ENCODE measurements at regions not wholly inside any gene's neighbourhood (a gene's known extent, or its start where the extent isn't known, plus 50 kb on each side); places are given as distances from the start of the nearest gene placed in this dataset.

GRCh38 chr21:41674402-41674801 is 92.5 kb downstream of the RIPK4 start:
- H3K27ac ChIP-seq, result no peak overlapping the region
- H3K79me2 ChIP-seq (ENCODE audit: low read depth), result no peaks in the 10 kb centered on the region
- TF ChIP-seq CTCF (IDR thresholded peaks at IDR 0.05) (no peak), EZH2 (IDR thresholded peaks at IDR 0.05) (no peak), EZH2phosphoT487 (IDR thresholded peaks at IDR 0.05) (no peak)
- no peak overlapping the region for H3K27ac Mint-ChIP-seq
- H3K9ac ChIP-seq, result no peak overlapping the region
- peaks cover 9% of the 10 kb centered on the region for H3F3A ChIP-seq (ENCODE audit: low read depth)
- H3K9me3 ChIP-seq (ENCODE audit: low read depth), result no peaks in the 10 kb centered on the region
- H3K4me1 ChIP-seq, result peaks cover 6% of the 10 kb centered on the region
- peaks cover 9% of the 10 kb centered on the region for H3K9me3 Mint-ChIP-seq
- no peaks in the 10 kb centered on the region for H3K36me3 Mint-ChIP-seq
- no peaks in the 10 kb centered on the region for H3K27me3 ChIP-seq
- no peaks in the 10 kb centered on the region for H4K20me1 ChIP-seq (ENCODE audit: low read depth)
- H3K27me3 Mint-ChIP-seq (ENCODE audit: insufficient read depth, low read depth), result peaks cover 11% of the 10 kb centered on the region
- no peak for DNase-seq (ENCODE audit: low spot score)
- no peaks in the 10 kb centered on the region for H3K36me3 ChIP-seq
- H3K4me2 ChIP-seq, result no peak overlapping the region
- H3K4me3 ChIP-seq, result no peak overlapping the region
- H3K4me3 Mint-ChIP-seq, result no peak overlapping the region
- peak overlapping the region; percentile 4 for H2AFZ ChIP-seq (replicated peaks)
- peaks cover 28% of the 10 kb centered on the region for H3K4me1 Mint-ChIP-seq

GRCh38 chr21:41673596-41674335 is 93.1 kb downstream of the RIPK4 start:
- Histone ChIP-seq H3K36me3 (no peaks in the 10 kb centered on the region), H2AFZ (replicated peaks) (peak overlapping the region; percentile 4), H4K20me1 (ENCODE audit: low read depth) (no peaks in the 10 kb centered on the region), H3K4me2 (no peak overlapping the region), H3K27me3 (no peaks in the 10 kb centered on the region), H3K4me1 (peaks cover 5% of the 10 kb centered on the region), H3K9ac (no peak overlapping the region), H3K27ac (no peak overlapping the region), H3K79me2 (ENCODE audit: low read depth) (no peaks in the 10 kb centered on the region), H3F3A (ENCODE audit: low read depth) (peaks cover 8% of the 10 kb centered on the region), H3K9me3 (ENCODE audit: low read depth) (no peaks in the 10 kb centered on the region), H3K4me3 (no peak overlapping the region)
- DNase-seq (ENCODE audit: low spot score), result no peak
- Mint-ChIP-seq H3K9me3 (peaks cover 9% of the 10 kb centered on the region), H3K27me3 (ENCODE audit: insufficient read depth, low read depth) (peaks cover 11% of the 10 kb centered on the region), H3K4me3 (no peak overlapping the region), H3K4me1 (peaks cover 21% of the 10 kb centered on the region), H3K36me3 (no peaks in the 10 kb centered on the region), H3K27ac (no peak overlapping the region)
- TF ChIP-seq EZH2phosphoT487 (IDR thresholded peaks at IDR 0.05), result no peak
- TF ChIP-seq EZH2 (IDR thresholded peaks at IDR 0.05), result no peak
- TF ChIP-seq CTCF (IDR thresholded peaks at IDR 0.05), result no peak

- Mint-ChIP-seq H3K27me3 (ENCODE audit: insufficient read depth, low read depth) (peaks cover 11% of the 10 kb centered on the region), H3K9me3 (peaks cover 9% of the 10 kb centered on the region), H3K27ac (no peak overlapping the region), H3K4me3 (no peak overlapping the region), H3K36me3 (no peaks in the 10 kb centered on the region), H3K4me1 (peaks cover 16% of the 10 kb centered on the region)
- H3K4me1 ChIP-seq, result no peaks in the 10 kb centered on the region
- no peaks in the 10 kb centered on the region for H4K20me1 ChIP-seq (ENCODE audit: low read depth)
- no peak overlapping the region for H3K27ac ChIP-seq
- TF ChIP-seq CTCF (IDR thresholded peaks at IDR 0.05), result no peak
- TF ChIP-seq EZH2 (IDR thresholded peaks at IDR 0.05), result no peak
- no peak for TF ChIP-seq EZH2phosphoT487 (IDR thresholded peaks at IDR 0.05)
- H3K9me3 ChIP-seq (ENCODE audit: low read depth), result no peaks in the 10 kb centered on the region
- no peak overlapping the region for H3K4me3 ChIP-seq
- H3K9ac ChIP-seq, result no peak overlapping the region
- H2AFZ ChIP-seq (replicated peaks), result no peak overlapping the region
- H3K79me2 ChIP-seq (ENCODE audit: low read depth), result no peaks in the 10 kb centered on the region
- H3F3A ChIP-seq (ENCODE audit: low read depth), result peaks cover under 1% of the 10 kb centered on the region
- H3K4me2 ChIP-seq, result no peak overlapping the region
- H3K27me3 ChIP-seq, result no peaks in the 10 kb centered on the region
- DNase-seq (ENCODE audit: low spot score), result no peak
- H3K36me3 ChIP-seq, result no peaks in the 10 kb centered on the region
These were observed 93.8 kb downstream of the RIPK4 start for GRCh38 chr21:41673071-41673470.

All from neural progenitor cell (in vitro differentiated cells).